ENCODE measurements at regions not wholly inside any gene's neighbourhood (a gene's known extent, or its start where the extent isn't known, plus 50 kb on each side); places are given as distances from the start of the nearest gene placed in this dataset.
"Not testable (repeated sequence)": the region's sequence is repeated elsewhere in the genome, so short reads cannot be mapped to it uniquely, and the experiment has no call there.

GRCh38 chr18:2247101-2247500 lies 324.2 kb downstream of the METTL4 start:
- H3K9me3 Mint-ChIP-seq, H3K27ac Mint-ChIP-seq, H3K27me3 Mint-ChIP-seq, H3K4me3 Mint-ChIP-seq, H3K4me1 Mint-ChIP-seq, H3K36me3 Mint-ChIP-seq: not testable (repeated sequence)

GRCh38 chr18:2254977-2255376 lies 316.3 kb downstream of the METTL4 start:
- H3K4me1 Mint-ChIP-seq = no peaks in the 10 kb centered on the region
- H3K36me3 Mint-ChIP-seq = no peaks in the 10 kb centered on the region
- no peak overlapping the region for H3K4me3 Mint-ChIP-seq
- peaks cover 2 to 6% (median 5%) of the 10 kb centered on the region in 3 donors for H3K9me3 Mint-ChIP-seq
- peaks cover 1% of the 10 kb centered on the region for H3K27me3 Mint-ChIP-seq
- H3K27ac Mint-ChIP-seq = no peak overlapping the region

- Mint-ChIP-seq H3K27me3 (peaks cover 1% of the 10 kb centered on the region), H3K4me3 (no peak overlapping the region)
These were observed 314.7 kb downstream of the METTL4 start for GRCh38 chr18:2256577-2256976.

GRCh38 chr18:2258954-2259353 lies 312.4 kb downstream of the METTL4 start:
- no peaks in the 10 kb centered on the region for H3K36me3 Mint-ChIP-seq
- H3K9me3 Mint-ChIP-seq = peaks cover 0 to 5% (median 4%) of the 10 kb centered on the region in 3 donors
- no peak overlapping the region for H3K4me3 Mint-ChIP-seq
- H3K4me1 Mint-ChIP-seq = no peaks in the 10 kb centered on the region
- H3K27ac Mint-ChIP-seq = no peak overlapping the region
- H3K27me3 Mint-ChIP-seq = peaks cover 1% of the 10 kb centered on the region

More at GRCh38 chr18:2256577-2256976, 314.7 kb downstream of the METTL4 start:
- Mint-ChIP-seq H3K9me3 (peaks cover 2 to 5% (median 4%) of the 10 kb centered on the region in 3 donors), H3K4me1 (no peaks in the 10 kb centered on the region), H3K36me3 (no peaks in the 10 kb centered on the region), H3K27ac (no peak overlapping the region)

GRCh38 chr18:2263303-2263890 lies 307.9 kb downstream of the METTL4 start:
- no peaks in the 10 kb centered on the region for H3K9me3 Mint-ChIP-seq
- no peak overlapping the region for H3K4me3 Mint-ChIP-seq
- no peak overlapping the region for H3K27ac Mint-ChIP-seq
- no peaks in the 10 kb centered on the region for H3K36me3 Mint-ChIP-seq
- peaks cover 4% of the 10 kb centered on the region for H3K27me3 Mint-ChIP-seq
- H3K4me1 Mint-ChIP-seq = no peaks in the 10 kb centered on the region

GRCh38 chr18:2274613-2275012 lies 296.7 kb downstream of the METTL4 start:
- no peaks in the 10 kb centered on the region for H3K36me3 Mint-ChIP-seq
- H3K4me1 Mint-ChIP-seq = no peaks in the 10 kb centered on the region
- H3K27ac Mint-ChIP-seq = no peak overlapping the region
- peaks cover 0 to 1% (median 0%) of the 10 kb centered on the region in 3 donors for H3K9me3 Mint-ChIP-seq
- H3K4me3 Mint-ChIP-seq = no peak overlapping the region
- peaks cover 7% of the 10 kb centered on the region for H3K27me3 Mint-ChIP-seq

GRCh38 chr18:2281086-2281485 lies 290.2 kb downstream of the METTL4 start:
- H3K4me3 Mint-ChIP-seq = no peak overlapping the region
- no peaks in the 10 kb centered on the region for H3K4me1 Mint-ChIP-seq
- no peaks in the 10 kb centered on the region for H3K9me3 Mint-ChIP-seq
- no peak overlapping the region for H3K27ac Mint-ChIP-seq
- no peaks in the 10 kb centered on the region for H3K27me3 Mint-ChIP-seq
- no peaks in the 10 kb centered on the region for H3K36me3 Mint-ChIP-seq

GRCh38 chr18:2281523-2282199 lies 289.6 kb downstream of the METTL4 start:
- Mint-ChIP-seq H3K9me3 (no peaks in the 10 kb centered on the region), H3K4me3 (no peak overlapping the region), H3K36me3 (no peaks in the 10 kb centered on the region), H3K27ac (no peak overlapping the region), H3K4me1 (no peaks in the 10 kb centered on the region), H3K27me3 (no peaks in the 10 kb centered on the region)

GRCh38 chr18:2293109-2293839 lies 278.0 kb downstream of the METTL4 start:
- Mint-ChIP-seq H3K36me3 (no peaks in the 10 kb centered on the region), H3K27ac (no peak overlapping the region), H3K27me3 (peaks cover 15% of the 10 kb centered on the region), H3K9me3 (peaks cover 0 to 2% (median 0%) of the 10 kb centered on the region in 3 donors), H3K4me3 (no peak overlapping the region), H3K4me1 (no peaks in the 10 kb centered on the region)

- H3K4me1 Mint-ChIP-seq = no peaks in the 10 kb centered on the region
- H3K27ac Mint-ChIP-seq = no peak overlapping the region
- H3K4me3 Mint-ChIP-seq = no peak overlapping the region
- H3K9me3 Mint-ChIP-seq = no peaks in the 10 kb centered on the region
- H3K36me3 Mint-ChIP-seq = no peaks in the 10 kb centered on the region
- peaks cover 4% of the 10 kb centered on the region for H3K27me3 Mint-ChIP-seq
These were observed 270.0 kb downstream of the METTL4 start for GRCh38 chr18:2301316-2301715.

- no peaks in the 10 kb centered on the region for H3K9me3 Mint-ChIP-seq
- H3K27ac Mint-ChIP-seq = no peak overlapping the region
- no peak overlapping the region for H3K4me3 Mint-ChIP-seq
- peaks cover 5% of the 10 kb centered on the region for H3K27me3 Mint-ChIP-seq
- H3K4me1 Mint-ChIP-seq = no peaks in the 10 kb centered on the region
- H3K36me3 Mint-ChIP-seq = no peaks in the 10 kb centered on the region
These were observed 269.3 kb downstream of the METTL4 start for GRCh38 chr18:2302012-2302411.

GRCh38 chr18:2302628-2303516 lies 268.4 kb downstream of the METTL4 start:
- no peaks in the 10 kb centered on the region for H3K9me3 Mint-ChIP-seq
- H3K27me3 Mint-ChIP-seq = peaks cover 6% of the 10 kb centered on the region
- H3K27ac Mint-ChIP-seq = no peak overlapping the region
- H3K36me3 Mint-ChIP-seq = no peaks in the 10 kb centered on the region
- H3K4me1 Mint-ChIP-seq = no peaks in the 10 kb centered on the region
- H3K4me3 Mint-ChIP-seq = no peak overlapping the region

- H3K4me3 Mint-ChIP-seq = no peak overlapping the region
- no peaks in the 10 kb centered on the region for H3K4me1 Mint-ChIP-seq
- no peaks in the 10 kb centered on the region for H3K36me3 Mint-ChIP-seq
- H3K27me3 Mint-ChIP-seq = peaks cover 6% of the 10 kb centered on the region
- H3K27ac Mint-ChIP-seq = no peak overlapping the region
- no peaks in the 10 kb centered on the region for H3K9me3 Mint-ChIP-seq
These were observed 267.6 kb downstream of the METTL4 start for GRCh38 chr18:2303517-2304238.

GRCh38 chr18:2304378-2305175 lies 266.7 kb downstream of the METTL4 start:
- H3K9me3 Mint-ChIP-seq = no peaks in the 10 kb centered on the region
- peaks cover 4% of the 10 kb centered on the region for H3K27me3 Mint-ChIP-seq
- H3K27ac Mint-ChIP-seq = no peak overlapping the region
- no peaks in the 10 kb centered on the region for H3K36me3 Mint-ChIP-seq
- H3K4me1 Mint-ChIP-seq = no peaks in the 10 kb centered on the region
- H3K4me3 Mint-ChIP-seq = no peak overlapping the region
